GM10266 (cell line): ENCODE measurements at regions not wholly inside any gene's neighbourhood (a gene's known extent, or its start where the extent isn't known, plus 50 kb on each side); places are given as distances from the start of the nearest gene placed in this dataset.

Experiments used
- DNase-seq: peaks from one replicate; pipeline ENCODE4 v3.0.0; 2012; ENCODE audit errors: extremely low spot score
- TF ChIP-seq, protein P1 (sequence below): IDR thresholded peaks from 2 replicates; pipeline ENCODE4 v1.5.1; 2012; ENCODE audit warnings: mild to moderate bottlenecking, low read depth; ENCODE audit not compliant: control insufficient read depth, insufficient read depth; ENCODE audit errors: missing control alignments

DNA sequence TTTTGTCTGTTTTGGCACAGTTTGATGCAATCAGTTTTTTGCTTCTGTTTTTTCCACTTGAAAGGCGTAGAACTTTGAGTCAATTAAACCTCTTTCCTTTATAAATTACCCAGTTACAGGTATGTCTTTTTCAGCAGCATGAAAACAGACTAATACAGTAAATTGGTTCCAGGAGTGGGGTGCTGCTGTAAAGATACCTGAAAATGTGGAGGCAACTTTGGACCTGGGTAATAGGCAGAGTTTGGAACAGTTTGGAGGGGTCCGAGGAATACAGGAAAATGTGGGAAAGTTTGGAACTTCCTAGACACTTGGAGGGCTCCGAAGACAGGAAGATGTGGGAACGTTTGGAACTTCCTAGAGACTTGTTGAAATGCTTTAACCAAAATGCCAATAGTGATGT lies 2022.2 kb downstream of the MAT2B start:
- DNase-seq: no peak
- TF ChIP-seq, protein P1, sequence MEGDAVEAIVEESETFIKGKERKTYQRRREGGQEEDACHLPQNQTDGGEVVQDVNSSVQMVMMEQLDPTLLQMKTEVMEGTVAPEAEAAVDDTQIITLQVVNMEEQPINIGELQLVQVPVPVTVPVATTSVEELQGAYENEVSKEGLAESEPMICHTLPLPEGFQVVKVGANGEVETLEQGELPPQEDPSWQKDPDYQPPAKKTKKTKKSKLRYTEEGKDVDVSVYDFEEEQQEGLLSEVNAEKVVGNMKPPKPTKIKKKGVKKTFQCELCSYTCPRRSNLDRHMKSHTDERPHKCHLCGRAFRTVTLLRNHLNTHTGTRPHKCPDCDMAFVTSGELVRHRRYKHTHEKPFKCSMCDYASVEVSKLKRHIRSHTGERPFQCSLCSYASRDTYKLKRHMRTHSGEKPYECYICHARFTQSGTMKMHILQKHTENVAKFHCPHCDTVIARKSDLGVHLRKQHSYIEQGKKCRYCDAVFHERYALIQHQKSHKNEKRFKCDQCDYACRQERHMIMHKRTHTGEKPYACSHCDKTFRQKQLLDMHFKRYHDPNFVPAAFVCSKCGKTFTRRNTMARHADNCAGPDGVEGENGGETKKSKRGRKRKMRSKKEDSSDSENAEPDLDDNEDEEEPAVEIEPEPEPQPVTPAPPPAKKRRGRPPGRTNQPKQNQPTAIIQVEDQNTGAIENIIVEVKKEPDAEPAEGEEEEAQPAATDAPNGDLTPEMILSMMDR: no peak

DNA sequence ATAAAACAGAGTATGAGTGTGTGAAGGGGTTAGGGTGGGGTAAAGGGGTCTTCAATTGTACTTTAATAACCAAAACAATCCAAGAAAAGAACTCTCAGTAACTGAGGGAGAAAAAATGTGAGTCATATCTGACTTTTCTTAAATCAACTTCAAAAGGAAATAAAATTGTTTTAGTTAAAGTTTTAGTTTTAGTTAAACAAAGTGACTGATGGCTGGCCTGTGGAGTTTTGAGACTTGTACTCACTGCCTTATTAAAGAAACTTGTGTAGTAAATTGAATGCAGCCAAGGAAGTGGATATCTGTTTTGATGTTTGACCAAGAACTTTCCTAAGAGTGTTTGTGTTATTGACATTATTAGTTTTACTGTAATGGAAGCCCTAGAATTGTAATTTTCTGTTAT lies 2032.6 kb downstream of the MAT2B start:
- no peak for DNase-seq
- TF ChIP-seq, protein P1: no peak

DNA sequence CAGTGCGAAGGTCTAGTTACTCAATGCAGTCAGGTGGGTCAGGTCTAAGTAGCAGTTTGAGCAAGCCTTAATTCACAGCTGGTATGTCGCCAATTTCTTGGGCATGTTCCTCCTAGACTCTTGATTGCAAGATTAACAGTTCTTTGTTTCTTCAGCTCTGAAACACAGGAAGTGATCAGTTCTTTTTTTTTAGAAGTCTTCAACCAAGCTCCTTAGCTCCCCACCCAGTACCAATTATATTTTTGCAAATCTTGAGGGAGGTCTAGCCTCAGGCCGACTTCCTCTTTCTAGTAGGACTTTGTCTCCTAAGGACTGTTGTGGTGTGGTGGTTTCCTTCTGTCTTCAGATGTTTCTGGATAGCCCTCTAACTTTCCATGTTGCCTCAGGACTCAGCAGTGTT lies 2054.2 kb downstream of the MAT2B start:
- DNase-seq: no peak
- TF ChIP-seq, protein P1: no peak

DNA sequence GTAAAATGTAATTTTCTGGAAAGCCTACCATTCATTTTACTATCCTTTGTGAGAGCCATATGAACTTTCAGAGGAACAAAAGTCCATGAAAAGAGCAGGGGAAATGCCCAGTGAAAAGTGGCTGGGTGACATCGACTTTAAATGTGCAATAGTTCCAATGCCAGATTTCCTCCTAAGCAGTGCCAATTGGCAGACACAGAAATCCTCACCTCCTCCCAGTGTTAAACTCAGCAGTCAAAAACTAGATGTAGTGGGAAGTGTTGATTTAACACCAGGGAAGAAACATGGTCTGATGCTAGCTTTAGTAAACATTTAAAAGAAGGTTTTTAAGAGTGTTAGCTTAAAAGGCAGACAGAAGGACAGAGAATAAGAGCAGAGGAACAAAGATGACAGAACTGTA lies 2055.2 kb downstream of the MAT2B start:
- no peak for DNase-seq
- TF ChIP-seq, protein P1: no peak

DNA sequence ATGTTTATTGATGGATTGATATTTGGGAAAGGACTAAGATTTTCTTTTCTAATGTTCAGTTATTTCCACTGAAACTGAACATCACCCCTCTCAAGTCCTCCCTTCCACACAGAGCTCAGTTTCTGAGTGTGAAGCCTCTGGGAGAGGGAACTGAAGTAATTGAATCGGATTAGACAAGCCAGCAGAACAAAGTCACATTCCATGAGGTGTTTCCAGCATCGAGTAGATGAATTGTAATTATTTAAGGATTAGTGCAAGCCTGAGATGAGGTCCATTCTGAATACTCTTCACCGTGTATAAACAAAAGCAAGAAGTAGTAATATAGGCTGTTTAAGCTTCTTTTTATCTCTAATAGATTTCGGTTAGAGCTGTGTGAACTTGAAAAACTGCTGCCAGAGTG lies 2060.5 kb downstream of the MAT2B start:
- no peak for DNase-seq
- TF ChIP-seq, protein P1: no peak

DNA sequence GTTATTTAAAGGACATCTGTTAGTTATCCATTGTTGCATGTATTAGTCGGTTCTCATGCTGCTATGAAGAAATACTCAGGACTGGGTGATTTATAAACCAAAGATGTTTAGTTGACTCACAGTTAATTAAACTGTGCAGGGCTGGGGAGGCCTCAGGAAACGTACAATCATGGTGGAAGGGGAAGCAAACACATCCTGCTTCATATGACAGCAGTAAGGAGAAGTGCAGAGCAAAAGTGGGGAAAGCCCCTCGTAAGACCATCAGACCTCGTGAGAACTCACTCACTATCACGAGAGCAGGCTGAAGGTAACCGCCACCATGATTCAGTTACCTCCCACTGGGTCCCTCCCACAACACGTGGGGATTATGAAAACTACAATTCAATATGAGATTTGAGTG lies 2064.1 kb downstream of the MAT2B start:
- DNase-seq: no peak
- TF ChIP-seq, protein P1: no peak

DNA sequence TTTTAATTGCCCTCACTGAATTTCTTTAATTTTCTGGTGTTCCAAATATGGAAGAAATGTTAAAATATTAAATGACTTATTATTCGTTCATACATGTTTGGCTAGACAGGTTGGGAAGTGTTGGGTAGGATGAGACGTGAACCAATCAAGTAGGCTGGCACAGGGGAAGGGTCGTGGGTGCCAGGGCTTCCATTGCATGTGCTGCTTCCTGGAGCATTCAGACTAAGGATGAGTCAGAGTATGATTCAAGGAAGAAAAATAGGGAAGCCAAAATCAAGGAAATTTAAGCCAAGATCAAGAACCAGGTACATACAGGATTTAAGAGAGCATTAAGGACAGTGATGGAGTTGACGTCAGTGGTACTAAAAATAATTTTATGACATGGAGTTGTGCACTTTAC lies 2068.0 kb downstream of the MAT2B start:
- TF ChIP-seq, protein P1: no peak
- no peak for DNase-seq
